Liver (tissue), 8 donors: ENCODE measurements at regions not wholly inside any gene's neighbourhood (a gene's known extent, or its start where the extent isn't known, plus 50 kb on each side); places are given as distances from the start of the nearest gene placed in this dataset.

ENCODE experiments used
- DNase-seq: peaks from one replicate; pipeline ENCODE4 v3.0.0-alpha.2; 2017; ENCODE audit warnings: low spot score
- H3K27ac ChIP-seq, 2 donors: one replicate each; pipeline ENCODE4 v1.7.0; 2013; ENCODE audit warnings: inconsistent platforms in 2 of 2, low read length in 2 of 2, control low read depth in 1 of 2, low read depth in 1 of 2, mild to moderate bottlenecking in 1 of 2
- H3K27me3 ChIP-seq, 4 donors: one replicate each; pipeline versions ENCODE4 v1.6.1 to v1.7.0; 2013; ENCODE audit warnings: low read length in 3 of 4, inconsistent platforms in 1 of 4, mild to moderate bottlenecking in 1 of 4, moderate library complexity in 1 of 4; ENCODE audit not compliant: control insufficient read depth in 4 of 4, insufficient read depth in 4 of 4
- H3K36me3 ChIP-seq, 4 donors: one replicate each; pipeline versions ENCODE4 v1.6.1 to v1.7.0; 2013; ENCODE audit warnings: low read length in 3 of 4, mild to moderate bottlenecking in 3 of 4, low read depth in 1 of 4, moderate library complexity in 1 of 4; ENCODE audit not compliant: control insufficient read depth in 4 of 4, insufficient read depth in 3 of 4
- H3K4me1 ChIP-seq, 4 donors: one replicate each; pipeline versions ENCODE4 v1.6.1 to v1.7.0; 2013; ENCODE audit warnings: low read length in 3 of 4, mild to moderate bottlenecking in 3 of 4, moderate library complexity in 1 of 4; ENCODE audit not compliant: control insufficient read depth in 4 of 4, insufficient read depth in 4 of 4
- H3K4me3 ChIP-seq, 3 donors: one replicate each; pipeline versions ENCODE4 v1.6.1 to v1.7.0; 2013; ENCODE audit warnings: low read length in 3 of 3, control low read depth in 1 of 3, low read depth in 1 of 3, mild to moderate bottlenecking in 1 of 3
- H3K9ac ChIP-seq, 2 donors: one replicate each; pipeline ENCODE4 v1.7.0; 2013; ENCODE audit warnings: low read length in 2 of 2, mild to moderate bottlenecking in 2 of 2, moderate library complexity in 2 of 2, control low read depth in 1 of 2, low read depth in 1 of 2
- H3K9me3 ChIP-seq, 4 donors: one replicate each; pipeline versions ENCODE4 v1.6.1 to v1.7.0; 2013; ENCODE audit warnings: low read length in 3 of 4; ENCODE audit not compliant: control insufficient read depth in 4 of 4
- EGR1 ChIP-seq, 2 donors: IDR thresholded peaks; 2 replicates each; pipeline ENCODE4 v1.6.1; 2016 to 2018; ENCODE audit warnings: antibody characterized with exemption in 2 of 2, low read depth in 2 of 2
- FOXA1 ChIP-seq: IDR thresholded peaks from 2 replicates; pipeline ENCODE4 v1.6.1; 2016; ENCODE audit warnings: antibody characterized with exemption
- FOXA2 ChIP-seq: IDR thresholded peaks from 2 replicates; pipeline ENCODE4 v1.6.1; 2016; ENCODE audit warnings: antibody characterized with exemption
- JUND ChIP-seq, 2 donors: IDR thresholded peaks; 2 replicates each; pipeline ENCODE4 v1.6.1; 2016; ENCODE audit warnings: antibody characterized with exemption in 2 of 2
- NR2F2 ChIP-seq: IDR thresholded peaks from 2 replicates; pipeline ENCODE4 v1.6.1; 2016; ENCODE audit warnings: antibody characterized with exemption
- RAD21 ChIP-seq, 2 donors: IDR thresholded peaks; 2 replicates each; pipeline ENCODE4 v1.6.1; 2016; ENCODE audit warnings: antibody characterized with exemption in 2 of 2, mild to moderate bottlenecking in 2 of 2
- SP1 ChIP-seq: IDR thresholded peaks from 2 replicates; pipeline ENCODE4 v1.6.1; 2018; ENCODE audit warnings: antibody characterized with exemption, mild to moderate bottlenecking
- TAF1 ChIP-seq: conservative IDR thresholded peaks from 2 replicates; pipeline ENCODE4 v1.6.1; 2016; ENCODE audit warnings: antibody characterized with exemption, mild to moderate bottlenecking
- YY1 ChIP-seq: IDR thresholded peaks from 2 replicates; pipeline ENCODE4 v1.6.1; 2016; ENCODE audit warnings: antibody characterized with exemption, mild to moderate bottlenecking
- WGBS: extraction: QIAGEN DNeasy Blood & Tissue Kit; methylation state at CpG from one replicate; pipeline ENCODE4 v1.1.7; 2013; 5-methylcytosine and 5-hydroxymethylcytosine counted together
- TF ChIP-seq, protein P1 (sequence below): fragments of 150-350 bp; IDR thresholded peaks from 2 replicates; pipeline ENCODE4 v1.5.1; 2017; ENCODE audit warnings: improper control_type of control experiment, low read depth, low read length; ENCODE audit not compliant: missing input control
- TF ChIP-seq, protein P2 (sequence below): IDR thresholded peaks from 2 replicates; pipeline ENCODE4 v1.6.1; 2016; ENCODE audit warnings: antibody characterized with exemption
- TF ChIP-seq, protein P3 (sequence below): IDR thresholded peaks from 2 replicates; pipeline ENCODE4 v1.6.1; 2016; ENCODE audit warnings: antibody characterized with exemption
- TF ChIP-seq, protein P4 (sequence below): IDR thresholded peaks from 2 replicates; pipeline ENCODE4 v1.6.1; 2016; ENCODE audit warnings: antibody characterized with exemption, mild to moderate bottlenecking
- TF ChIP-seq, protein P5 (sequence below): IDR thresholded peaks from 2 replicates; pipeline ENCODE4 v1.6.1; 2016; ENCODE audit warnings: antibody characterized with exemption
- donor health status: healthy.
- donor health status: healthy.
- donor health status: healthy.
- donor health status: healthy.
- donor health status: healthy.

DNA sequence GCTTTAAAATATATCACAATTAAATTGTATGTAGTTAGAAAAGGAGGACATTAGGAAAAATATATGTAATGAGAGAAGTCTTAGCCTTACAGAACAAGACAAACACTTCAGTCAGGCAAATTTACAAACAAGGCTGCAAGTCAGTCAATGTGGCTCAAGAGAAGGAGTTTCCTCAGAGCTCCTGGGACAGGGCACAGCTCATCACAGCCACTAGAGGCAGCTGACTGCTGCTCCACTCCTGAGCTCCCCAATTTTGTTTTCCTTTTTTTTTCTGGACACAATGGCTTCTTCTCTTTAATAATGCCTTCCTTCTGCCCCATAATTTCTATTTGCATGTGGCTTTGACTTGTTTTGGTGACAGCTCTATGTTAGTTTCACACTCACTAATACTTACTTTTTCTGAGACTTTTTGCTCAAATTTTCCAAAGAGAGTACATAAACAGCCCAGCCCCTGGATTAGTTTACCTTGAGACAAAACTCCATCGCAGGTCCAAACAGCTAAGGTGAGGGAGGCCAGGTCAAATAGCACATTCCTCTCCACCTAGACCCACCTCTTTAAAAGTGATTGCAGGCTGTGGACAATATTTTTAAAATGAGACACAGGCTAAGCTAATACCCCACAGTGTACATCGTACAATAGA lies 850.4 kb upstream of the FRG1 start:
- H3K9me3 ChIP-seq = no peaks in the 10 kb centered on the region
- no peak overlapping the region for H3K4me3 ChIP-seq
- H3K36me3 ChIP-seq = no peaks in the 10 kb centered on the region
- TF ChIP-seq, protein P1, sequence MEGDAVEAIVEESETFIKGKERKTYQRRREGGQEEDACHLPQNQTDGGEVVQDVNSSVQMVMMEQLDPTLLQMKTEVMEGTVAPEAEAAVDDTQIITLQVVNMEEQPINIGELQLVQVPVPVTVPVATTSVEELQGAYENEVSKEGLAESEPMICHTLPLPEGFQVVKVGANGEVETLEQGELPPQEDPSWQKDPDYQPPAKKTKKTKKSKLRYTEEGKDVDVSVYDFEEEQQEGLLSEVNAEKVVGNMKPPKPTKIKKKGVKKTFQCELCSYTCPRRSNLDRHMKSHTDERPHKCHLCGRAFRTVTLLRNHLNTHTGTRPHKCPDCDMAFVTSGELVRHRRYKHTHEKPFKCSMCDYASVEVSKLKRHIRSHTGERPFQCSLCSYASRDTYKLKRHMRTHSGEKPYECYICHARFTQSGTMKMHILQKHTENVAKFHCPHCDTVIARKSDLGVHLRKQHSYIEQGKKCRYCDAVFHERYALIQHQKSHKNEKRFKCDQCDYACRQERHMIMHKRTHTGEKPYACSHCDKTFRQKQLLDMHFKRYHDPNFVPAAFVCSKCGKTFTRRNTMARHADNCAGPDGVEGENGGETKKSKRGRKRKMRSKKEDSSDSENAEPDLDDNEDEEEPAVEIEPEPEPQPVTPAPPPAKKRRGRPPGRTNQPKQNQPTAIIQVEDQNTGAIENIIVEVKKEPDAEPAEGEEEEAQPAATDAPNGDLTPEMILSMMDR = peak; percentile 26
- TF ChIP-seq, protein P2, sequence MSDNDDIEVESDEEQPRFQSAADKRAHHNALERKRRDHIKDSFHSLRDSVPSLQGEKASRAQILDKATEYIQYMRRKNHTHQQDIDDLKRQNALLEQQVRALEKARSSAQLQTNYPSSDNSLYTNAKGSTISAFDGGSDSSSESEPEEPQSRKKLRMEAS = no peak
- peak; percentile 9 to 15 for TF ChIP-seq RAD21 (IDR thresholded peaks at IDR 0.05)
- no peaks in the 10 kb centered on the region for H3K27me3 ChIP-seq
- H3K4me1 ChIP-seq = no peaks in the 10 kb centered on the region
- no peak overlapping the region for H3K9ac ChIP-seq
- no peak for DNase-seq
- H3K27ac ChIP-seq = no peak overlapping the region
- 63% methylated on average over 2 of the region's 2 CpGs for WGBS

DNA sequence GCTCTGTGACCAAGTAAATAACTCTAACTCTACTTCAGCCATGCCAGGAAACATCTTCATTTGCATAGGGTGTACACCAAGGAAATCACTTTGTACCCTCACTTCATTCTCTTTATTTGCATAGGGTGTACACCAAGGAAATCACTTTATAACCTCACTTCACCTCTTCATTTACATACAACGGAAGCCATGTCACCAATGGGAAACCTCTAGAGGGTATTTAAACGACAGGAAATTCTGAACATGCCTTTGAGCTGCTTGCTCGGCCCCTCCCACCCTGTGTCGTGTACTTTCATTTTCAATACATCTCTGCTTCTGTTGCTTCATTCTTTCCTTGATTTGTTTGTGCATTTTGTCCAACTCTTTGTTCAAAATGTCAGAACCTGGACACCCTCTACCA lies 848.1 kb upstream of the FRG1 start:
- Histone ChIP-seq H3K4me3 (no peak overlapping the region), H3K27me3 (no peaks in the 10 kb centered on the region), H3K4me1 (no peaks in the 10 kb centered on the region), H3K9ac (no peak overlapping the region), H3K27ac (no peak overlapping the region), H3K36me3 (no peaks in the 10 kb centered on the region), H3K9me3 (no peaks in the 10 kb centered on the region)
- TF ChIP-seq, protein P3, sequence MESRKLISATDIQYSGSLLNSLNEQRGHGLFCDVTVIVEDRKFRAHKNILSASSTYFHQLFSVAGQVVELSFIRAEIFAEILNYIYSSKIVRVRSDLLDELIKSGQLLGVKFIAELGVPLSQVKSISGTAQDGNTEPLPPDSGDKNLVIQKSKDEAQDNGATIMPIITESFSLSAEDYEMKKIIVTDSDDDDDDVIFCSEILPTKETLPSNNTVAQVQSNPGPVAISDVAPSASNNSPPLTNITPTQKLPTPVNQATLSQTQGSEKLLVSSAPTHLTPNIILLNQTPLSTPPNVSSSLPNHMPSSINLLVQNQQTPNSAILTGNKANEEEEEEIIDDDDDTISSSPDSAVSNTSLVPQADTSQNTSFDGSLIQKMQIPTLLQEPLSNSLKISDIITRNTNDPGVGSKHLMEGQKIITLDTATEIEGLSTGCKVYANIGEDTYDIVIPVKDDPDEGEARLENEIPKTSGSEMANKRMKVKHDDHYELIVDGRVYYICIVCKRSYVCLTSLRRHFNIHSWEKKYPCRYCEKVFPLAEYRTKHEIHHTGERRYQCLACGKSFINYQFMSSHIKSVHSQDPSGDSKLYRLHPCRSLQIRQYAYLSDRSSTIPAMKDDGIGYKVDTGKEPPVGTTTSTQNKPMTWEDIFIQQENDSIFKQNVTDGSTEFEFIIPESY = no peak
- WGBS = 56% methylated on average over 4 of the region's 4 CpGs
- DNase-seq = no peak

DNA sequence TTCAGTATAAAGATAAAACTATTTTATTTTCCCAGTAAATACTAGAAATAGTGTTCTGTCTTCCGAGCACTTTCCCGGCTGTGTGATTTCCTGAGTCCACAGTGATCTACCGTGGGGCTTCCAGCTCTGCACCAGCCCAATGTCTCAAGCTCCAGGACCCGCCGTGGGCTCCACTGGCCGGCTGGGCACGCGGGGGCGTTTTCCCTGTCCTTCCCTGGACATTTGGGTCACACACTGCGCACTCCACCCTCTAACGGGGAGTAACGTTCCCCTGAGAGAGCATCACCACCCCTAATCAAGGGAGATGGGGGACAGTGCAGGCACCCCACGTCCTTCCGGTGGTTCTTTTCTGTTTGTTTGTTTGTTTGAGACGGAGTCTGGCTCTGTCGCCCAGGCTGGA lies 844.6 kb upstream of the FRG1 start:
- Histone ChIP-seq H3K4me3 (no peak overlapping the region), H3K4me1 (no peaks in the 10 kb centered on the region), H3K9me3 (no peaks in the 10 kb centered on the region), H3K9ac (no peak overlapping the region), H3K27me3 (peaks cover 0 to under 1% (median 0%) of the 10 kb centered on the region in 4 donors), H3K36me3 (no peaks in the 10 kb centered on the region), H3K27ac (no peak overlapping the region)
- TF ChIP-seq SP1 = no peak
- TF ChIP-seq TAF1 = no peak
- no peak for TF ChIP-seq FOXA1
- no peak for TF ChIP-seq FOXA2
- TF ChIP-seq, protein P4, sequence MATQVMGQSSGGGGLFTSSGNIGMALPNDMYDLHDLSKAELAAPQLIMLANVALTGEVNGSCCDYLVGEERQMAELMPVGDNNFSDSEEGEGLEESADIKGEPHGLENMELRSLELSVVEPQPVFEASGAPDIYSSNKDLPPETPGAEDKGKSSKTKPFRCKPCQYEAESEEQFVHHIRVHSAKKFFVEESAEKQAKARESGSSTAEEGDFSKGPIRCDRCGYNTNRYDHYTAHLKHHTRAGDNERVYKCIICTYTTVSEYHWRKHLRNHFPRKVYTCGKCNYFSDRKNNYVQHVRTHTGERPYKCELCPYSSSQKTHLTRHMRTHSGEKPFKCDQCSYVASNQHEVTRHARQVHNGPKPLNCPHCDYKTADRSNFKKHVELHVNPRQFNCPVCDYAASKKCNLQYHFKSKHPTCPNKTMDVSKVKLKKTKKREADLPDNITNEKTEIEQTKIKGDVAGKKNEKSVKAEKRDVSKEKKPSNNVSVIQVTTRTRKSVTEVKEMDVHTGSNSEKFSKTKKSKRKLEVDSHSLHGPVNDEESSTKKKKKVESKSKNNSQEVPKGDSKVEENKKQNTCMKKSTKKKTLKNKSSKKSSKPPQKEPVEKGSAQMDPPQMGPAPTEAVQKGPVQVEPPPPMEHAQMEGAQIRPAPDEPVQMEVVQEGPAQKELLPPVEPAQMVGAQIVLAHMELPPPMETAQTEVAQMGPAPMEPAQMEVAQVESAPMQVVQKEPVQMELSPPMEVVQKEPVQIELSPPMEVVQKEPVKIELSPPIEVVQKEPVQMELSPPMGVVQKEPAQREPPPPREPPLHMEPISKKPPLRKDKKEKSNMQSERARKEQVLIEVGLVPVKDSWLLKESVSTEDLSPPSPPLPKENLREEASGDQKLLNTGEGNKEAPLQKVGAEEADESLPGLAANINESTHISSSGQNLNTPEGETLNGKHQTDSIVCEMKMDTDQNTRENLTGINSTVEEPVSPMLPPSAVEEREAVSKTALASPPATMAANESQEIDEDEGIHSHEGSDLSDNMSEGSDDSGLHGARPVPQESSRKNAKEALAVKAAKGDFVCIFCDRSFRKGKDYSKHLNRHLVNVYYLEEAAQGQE = no peak
- no peak for TF ChIP-seq EGR1 (IDR thresholded peaks at IDR 0.05; ENCODE audit: low read depth in 2 of 2)
- TF ChIP-seq YY1 = no peak
- TF ChIP-seq, protein P5, sequence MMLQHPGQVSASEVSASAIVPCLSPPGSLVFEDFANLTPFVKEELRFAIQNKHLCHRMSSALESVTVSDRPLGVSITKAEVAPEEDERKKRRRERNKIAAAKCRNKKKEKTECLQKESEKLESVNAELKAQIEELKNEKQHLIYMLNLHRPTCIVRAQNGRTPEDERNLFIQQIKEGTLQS = no peak
- TF ChIP-seq NR2F2 = no peak
- TF ChIP-seq, protein P2 = no peak
- TF ChIP-seq JUND (IDR thresholded peaks at IDR 0.05) = no peak
- DNase-seq = no peak
- WGBS = 88% methylated on average over 16 of the region's 16 CpGs
